GM18861 (cell line): ENCODE measurements at regions not wholly inside any gene's neighbourhood (a gene's known extent, or its start where the extent isn't known, plus 50 kb on each side); places are given as distances from the start of the nearest gene placed in this dataset.

ENCODE experiments used
- ATAC-seq: cut with Tn5 transposase; IDR thresholded peaks from one replicate; pipeline ENCODE4 v1.9.1; 2021; ENCODE audit not compliant: unreplicated experiment

DNA sequence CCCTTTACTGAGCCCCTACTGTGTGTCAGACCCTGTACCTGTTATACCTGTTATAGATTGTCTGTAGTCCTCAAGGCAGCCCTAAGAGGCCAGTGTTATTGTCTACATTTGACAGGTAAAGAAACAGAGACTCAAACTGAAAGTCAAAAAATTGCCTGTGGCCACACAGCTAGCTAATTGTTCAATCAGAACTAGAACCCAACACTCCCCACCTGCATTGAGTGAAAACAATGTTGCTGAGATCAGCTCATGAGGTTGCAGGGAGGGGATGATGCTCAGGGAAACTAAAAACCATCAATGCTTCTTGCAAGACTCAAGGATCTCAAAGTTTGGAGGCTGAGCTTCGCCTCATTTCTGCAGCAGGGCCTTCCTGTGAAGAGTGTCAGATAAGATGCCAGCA lies 109.5 kb upstream of the LMO4 start:
- ATAC-seq: no peak

DNA sequence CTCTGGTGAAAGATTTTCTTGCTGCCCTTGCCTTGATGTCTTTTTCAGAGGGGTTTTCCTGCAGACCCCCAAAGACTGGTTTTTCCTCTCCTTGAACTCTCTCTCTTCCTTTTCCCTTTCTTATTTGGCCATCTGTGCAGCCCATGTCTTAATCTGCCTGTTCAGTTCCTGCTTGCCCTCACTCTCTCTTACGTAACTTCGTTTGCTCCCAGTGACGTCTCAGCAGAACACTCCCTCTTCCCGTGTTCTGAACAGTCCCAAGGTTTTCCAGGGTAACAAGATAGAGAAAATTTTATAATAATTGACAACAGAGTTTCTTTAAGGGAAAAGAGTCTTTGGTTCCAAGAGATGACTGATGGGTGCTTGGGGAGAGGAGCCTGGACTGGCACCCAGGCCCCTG lies 109.1 kb upstream of the LMO4 start:
- ATAC-seq: no peak

- no peak for ATAC-seq
These were observed 107.7 kb upstream of the LMO4 start for GRCh38 chr1:87220993-87221392.

DNA sequence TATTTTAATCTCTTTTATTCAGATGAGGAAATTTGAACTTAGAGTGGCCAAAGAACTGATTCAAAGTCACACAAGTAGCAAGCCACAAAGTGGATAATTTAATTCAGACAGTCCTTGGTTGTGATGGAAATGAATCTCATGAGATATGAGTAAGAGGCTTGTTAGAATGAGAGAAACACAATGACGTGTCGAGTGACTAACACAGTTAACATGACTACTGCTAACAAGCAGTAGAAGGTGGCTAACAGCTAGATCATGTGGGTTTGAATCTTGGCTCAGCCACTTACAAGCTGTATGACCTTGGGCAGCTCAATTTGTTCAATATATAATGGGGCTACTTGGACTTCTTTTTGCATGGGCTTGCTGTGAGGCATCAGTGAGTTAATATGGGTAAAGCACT lies 104.5 kb upstream of the LMO4 start:
- no peak for ATAC-seq

DNA sequence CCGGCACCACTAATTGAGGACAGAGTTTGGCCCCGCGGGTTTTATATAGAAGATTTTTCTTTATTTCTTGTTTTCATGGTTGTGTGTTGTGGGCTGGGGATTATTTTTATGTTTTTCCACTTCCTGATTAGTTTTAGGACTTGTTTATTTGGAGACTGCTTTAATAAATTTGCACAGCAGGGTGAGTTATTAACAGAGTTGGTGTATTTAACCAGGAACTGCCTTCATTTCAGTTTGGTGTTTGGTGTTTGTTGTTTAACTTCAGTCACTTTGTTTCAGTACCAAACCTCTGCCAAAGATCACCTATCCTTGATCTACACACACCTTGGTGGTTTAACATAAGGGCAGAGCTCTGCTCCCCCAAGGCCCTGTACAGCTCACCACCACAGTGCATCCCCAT lies 103.5 kb upstream of the LMO4 start:
- no peak for ATAC-seq

DNA sequence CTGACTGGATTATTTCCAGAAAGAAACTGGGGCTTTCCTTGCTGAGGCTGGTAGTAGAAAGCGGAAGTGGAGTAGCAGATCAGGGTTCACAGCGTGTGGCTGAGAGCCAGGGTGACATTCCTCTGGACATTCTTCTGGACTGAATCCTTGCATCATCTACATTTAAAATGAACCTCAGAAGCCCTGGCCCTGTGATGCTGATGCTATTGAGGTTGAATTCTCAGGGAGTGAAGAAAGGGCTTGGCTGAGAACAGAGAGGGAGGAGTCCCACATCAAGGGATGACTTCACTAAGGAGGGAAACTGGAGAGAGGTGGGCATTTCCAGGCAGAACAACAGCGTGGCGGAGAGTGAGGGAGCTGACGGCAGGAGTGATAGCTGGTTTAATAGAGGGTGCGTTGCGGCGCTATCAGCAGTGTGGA lies 102.3 kb upstream of the LMO4 start:
- ATAC-seq: no peak

DNA sequence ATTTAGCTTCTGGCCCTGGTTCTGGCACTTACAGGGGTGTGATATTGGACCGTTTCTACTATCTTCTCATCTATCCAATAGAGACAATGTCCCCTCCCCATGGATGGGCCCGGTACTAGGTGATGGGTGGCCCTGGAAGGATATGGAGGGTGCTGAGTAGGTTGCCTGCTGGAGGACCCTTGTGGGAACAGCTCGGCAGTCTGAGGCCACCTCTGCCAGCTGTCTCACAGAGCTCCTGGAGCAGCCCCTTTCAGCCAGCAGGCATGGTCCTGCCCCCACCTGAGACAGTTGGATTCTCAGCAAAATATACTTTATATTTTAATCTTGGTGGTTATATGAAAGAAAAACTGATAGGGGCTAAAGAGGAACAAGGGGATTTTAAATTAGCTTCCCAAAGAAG lies 101.0 kb upstream of the LMO4 start:
- no peak for ATAC-seq

DNA sequence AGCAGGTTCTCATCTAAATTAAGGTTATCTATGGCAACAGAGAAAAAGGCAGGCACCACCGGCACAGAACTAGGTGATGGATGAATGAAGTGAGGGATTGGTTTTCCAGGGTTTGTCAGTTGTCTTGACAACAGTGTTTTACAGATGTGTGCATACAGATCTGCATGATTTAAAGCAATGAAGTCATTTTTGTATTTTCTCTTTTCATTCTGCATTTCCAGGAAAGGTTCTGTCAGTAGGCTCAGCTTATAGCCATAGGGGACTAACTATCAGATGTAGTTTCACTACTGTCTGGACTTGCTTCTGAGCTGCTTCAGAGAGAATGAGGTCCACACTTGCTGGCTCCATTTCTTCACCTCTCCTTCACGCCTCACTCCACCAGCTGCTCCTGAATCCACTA lies 98.2 kb upstream of the LMO4 start:
- ATAC-seq: no peak

GRCh38 chr1:87231703-87232367 lies 96.8 kb upstream of the LMO4 start:
- no peak for ATAC-seq

GRCh38 chr1:87236585-87236984 lies 92.1 kb upstream of the LMO4 start:
- no peak for ATAC-seq

DNA sequence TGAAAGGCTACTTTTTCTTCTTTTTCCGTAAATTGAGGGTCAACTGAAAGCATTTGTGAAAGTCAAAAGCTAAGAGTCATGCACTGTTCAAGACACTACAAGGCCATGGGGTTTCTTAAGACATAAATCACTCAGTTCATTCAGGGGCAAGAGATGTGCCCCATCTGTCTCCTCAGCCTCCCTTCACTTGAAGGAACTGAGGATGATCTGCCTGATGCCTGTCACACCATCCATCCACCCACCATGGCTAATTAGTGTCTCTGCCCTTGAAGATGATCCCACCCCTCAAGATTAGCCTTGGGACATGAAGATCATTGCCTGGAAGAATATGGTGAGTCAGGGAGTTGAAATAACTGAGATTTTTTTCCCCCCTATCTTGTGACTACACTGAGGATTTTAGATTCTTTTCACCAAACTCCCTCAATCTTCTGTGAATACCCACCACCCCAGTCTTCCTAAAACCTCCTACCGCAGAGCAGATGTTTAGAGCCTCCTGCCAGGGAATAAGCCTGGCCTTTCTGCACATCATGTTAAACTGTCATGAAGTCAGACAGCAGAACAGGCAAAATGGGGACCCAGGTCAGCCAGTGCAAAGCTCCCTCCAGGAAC lies 88.6 kb upstream of the LMO4 start:
- ATAC-seq: no peak

GRCh38 chr1:87240661-87241285 lies 87.9 kb upstream of the LMO4 start:
- ATAC-seq: no peak

DNA sequence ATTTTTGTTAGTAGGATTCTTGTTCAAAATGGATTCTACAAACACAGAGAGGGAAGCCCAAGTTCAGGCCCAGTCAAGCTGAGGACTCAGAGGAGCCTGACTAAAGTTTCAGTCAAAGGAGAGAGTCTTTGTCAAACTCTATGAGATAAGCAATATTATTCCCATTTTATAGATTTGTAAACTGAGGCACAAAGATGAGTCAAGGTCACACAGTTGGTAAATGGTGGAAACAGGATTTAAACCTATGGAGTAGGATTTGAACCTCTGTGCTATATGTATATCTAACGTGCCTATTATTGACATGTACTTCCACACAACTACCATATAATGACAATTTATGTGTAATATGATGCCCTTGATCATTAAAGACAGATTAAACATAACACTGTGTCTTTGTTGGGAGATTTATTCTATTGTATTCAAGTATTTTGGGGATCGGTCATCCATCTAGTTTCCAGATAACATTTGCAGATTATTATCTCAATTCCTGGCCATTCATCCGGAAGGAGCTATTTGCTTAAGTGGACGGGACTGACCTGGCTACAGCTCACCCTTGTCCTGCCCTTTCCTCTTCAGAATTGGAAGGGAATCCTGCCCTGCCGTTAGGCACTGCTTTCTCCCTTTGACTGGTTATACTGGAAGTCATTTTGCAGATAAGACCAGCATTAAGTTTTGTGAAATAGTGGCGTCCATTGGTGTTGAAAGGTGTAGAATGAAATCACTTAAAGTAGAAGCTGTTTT lies 86.1 kb upstream of the LMO4 start:
- ATAC-seq: no peak

DNA sequence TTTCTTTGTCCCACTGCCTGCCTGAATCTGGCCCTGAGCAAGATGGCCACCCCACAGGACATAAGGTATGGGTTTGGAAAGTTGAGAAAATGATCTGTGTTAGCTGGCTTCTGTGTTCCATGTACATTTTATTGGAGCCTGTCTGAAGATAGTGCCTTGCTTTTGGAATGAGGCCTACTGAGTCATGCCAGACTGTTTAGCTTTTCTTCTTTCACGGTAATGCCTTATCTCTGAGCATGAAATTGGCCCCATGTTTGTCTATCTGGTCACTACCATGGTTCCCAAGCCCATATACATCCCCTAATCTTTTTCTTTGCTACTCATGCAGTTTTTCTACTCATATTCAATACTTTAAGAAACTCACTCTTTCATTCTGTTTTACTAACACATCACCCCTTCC lies 85.1 kb upstream of the LMO4 start:
- ATAC-seq: no peak

GRCh38 chr1:87246436-87246835 lies 82.2 kb upstream of the LMO4 start:
- ATAC-seq: no peak

DNA sequence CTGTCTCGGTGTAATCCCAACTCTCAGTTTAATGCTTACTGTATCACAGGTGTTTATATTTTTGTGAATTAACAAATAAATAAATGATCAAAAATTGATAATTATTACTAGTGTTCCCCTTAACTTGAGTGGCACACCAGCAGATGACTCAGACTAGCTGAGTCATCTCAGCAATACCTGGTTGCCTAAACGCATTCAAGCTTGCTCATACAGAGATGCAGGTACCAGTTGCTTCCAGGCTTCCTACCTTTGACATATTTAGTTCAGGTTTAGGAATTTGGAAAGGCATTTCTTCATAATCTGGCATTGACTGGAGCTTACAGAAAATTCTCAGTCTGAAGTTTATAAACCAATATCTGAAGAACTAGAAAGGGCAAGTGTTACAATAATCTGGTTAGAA lies 78.9 kb upstream of the LMO4 start:
- no peak for ATAC-seq

DNA sequence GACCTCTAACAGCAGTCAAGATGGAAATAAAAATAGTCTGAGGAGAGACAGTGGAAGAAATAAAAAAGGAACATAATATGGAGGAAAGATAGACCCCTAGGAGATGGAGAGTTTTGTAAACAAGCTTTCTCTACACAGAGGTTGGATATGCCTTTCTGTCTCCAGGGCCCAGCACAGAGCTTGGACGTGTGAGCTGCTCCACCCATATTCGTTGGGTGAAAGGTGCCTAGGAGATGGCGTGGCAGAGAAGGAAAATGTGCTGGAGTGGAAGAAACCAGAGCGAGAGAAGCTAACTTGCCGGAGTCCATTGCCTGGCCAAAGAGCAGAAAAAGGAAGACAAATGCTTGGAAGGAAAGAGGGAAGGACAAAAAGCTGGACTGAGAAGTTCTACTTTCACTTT lies 78.3 kb upstream of the LMO4 start:
- no peak for ATAC-seq

DNA sequence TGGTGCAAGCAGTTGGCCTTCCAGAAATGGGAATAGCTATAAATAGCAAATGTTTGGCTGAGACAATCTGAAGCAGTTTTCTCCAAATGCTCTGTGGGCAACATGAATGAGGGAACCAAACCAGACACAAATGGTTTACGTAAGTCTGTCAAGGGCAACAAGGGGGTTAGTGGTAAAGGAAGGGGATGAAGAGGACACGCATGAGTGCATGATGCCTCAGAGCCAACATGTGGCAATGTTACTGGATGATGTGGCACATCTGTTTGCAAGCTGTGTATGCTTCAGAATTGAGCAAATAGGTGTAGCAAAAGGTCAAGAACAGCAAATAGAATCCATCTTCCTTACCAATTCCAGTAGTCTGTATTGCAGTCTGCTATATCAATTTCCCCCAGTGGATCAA lies 76.3 kb upstream of the LMO4 start:
- ATAC-seq: no peak

DNA sequence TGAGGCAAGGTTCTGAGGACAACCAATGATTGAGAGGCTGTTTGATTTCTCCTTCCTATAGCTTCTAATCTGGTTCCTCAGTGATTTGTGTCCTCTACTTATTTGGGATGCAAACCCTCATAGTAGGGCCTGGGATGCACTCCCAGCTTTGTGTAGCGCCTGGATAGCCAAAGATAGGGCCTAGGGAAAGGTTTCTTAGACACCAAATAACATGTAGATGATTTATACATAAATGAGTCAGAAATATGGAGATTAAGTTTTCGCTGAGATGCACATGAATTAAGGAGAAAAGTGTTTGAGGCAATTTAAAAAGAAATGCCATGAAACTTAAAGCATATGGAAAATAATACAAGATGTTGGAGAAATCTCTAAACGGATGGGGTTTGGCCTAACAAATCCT lies 66.0 kb upstream of the LMO4 start:
- no peak for ATAC-seq

DNA sequence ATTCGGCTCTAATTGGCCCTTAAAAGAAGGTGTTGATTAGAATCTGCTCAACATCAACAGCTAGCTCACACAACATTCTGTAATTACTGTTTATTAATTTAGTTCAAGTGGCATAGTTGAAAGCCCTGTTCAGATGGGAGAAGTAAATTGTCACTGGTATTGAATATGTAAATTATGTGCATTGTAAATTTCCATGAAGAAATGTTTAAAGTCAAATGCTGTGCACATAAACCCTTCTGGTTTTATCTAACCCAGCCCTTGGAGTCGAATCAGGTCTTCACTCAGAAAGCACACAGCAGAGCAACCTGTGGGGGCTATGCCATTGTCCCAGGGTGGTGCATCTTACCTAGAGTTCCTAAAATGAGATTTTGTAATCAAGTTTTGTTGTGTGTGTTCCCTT lies 65.4 kb upstream of the LMO4 start:
- ATAC-seq: no peak

GRCh38 chr1:87263785-87264184 lies 64.9 kb upstream of the LMO4 start:
- no peak for ATAC-seq

GRCh38 chr1:87264976-87265375 lies 63.7 kb upstream of the LMO4 start:
- ATAC-seq: no peak
